CD4-positive, alpha-beta T cell treated with Interleukin-1 beta for 1 hour (primary cell): ENCODE measurements at regions not wholly inside any gene's neighbourhood (a gene's known extent, or its start where the extent isn't known, plus 50 kb on each side); places are given as distances from the start of the nearest gene placed in this dataset.
"Not testable (repeated sequence)": the region's sequence is repeated elsewhere in the genome, so short reads cannot be mapped to it uniquely, and the experiment has no call there.

Source experiments
- DNase-seq, 2 donors: peaks; one replicate each; pipeline ENCODE4 v3.0.0-alpha.2; 2020 to 2022

DNA sequence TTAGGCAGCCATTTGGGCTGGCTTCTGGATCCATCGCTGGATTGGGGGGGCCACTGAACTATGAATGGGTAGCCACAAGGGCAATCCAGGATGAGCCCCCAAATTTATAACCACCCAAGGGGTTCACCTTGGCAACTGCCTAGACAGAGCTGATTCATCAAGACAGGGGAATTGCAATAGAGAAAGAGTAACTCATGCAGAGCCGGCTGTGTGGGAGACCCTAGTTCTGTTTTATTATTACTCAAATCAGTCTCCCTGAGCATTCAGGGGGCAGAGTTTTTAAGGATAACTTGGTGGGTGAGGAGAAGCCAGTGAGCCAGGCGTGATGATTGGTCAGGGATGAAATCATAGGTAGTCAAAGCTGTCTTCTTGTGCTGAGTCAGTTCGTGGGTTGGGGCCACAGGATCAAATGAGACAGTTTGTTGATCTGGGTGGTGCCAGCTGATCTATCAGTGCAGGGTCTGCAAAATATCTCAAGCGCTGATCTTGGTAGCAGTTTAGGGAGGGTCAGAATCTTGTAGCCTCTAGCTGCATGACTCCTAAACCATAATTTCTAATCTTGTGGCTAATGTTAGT is 57.9 kb downstream of the DNAJB9 start:
- DNase-seq, result no peak

DNA sequence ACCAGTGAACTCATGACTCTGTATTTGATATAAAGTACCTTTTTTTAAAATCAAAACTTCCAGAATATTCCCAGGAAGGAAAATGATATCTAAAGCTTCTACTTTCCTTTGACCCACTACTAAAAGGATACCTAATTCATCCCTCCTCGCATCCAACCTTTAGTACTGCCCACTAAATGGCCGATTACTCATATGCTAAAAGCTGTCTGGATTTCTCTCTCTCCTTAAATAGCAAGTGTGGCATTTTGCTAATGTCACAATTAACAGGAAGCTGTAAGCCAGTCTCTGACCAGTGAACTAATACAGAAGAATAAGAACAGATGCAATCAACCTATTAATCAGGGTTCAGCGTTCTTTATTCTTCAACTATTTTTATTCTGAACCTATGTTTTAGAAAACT is 59.0 kb downstream of the DNAJB9 start:
- DNase-seq, result no peak

DNA sequence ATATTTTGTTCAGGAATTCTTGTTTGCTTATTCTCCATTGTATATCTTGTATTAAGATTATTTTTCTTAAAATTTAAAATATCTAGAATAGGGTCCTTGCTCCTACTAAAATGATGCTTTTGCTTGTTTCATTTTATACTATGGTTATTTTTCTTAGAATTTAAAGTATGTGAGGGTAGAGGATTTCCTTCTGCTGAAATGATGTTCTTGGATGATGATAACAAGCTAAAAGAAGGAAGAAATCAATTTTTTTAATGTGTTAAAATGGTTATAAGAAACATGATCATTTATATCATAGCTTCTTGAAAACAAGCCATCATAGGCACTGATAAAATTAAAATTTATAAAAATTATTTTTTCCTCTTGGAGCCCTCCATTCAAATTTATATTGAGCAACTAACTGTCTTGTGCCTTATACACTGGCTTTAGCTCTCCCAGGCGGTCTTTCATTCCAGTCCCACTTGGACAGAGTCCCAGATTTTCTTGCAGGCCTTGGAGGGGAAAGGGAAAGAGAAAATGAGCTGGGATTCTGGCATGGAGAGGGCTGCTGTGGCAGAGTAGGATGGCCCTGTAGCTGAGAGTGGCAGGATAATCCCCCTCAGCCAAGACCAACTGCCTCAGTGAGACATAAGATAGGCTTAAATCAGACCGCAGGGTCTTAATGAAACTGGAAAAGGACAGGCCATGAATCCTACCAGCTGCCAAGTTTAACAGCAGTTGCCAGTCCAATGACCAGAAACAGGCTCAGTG is 60.2 kb downstream of the DNAJB9 start:
- DNase-seq, result no peak

DNA sequence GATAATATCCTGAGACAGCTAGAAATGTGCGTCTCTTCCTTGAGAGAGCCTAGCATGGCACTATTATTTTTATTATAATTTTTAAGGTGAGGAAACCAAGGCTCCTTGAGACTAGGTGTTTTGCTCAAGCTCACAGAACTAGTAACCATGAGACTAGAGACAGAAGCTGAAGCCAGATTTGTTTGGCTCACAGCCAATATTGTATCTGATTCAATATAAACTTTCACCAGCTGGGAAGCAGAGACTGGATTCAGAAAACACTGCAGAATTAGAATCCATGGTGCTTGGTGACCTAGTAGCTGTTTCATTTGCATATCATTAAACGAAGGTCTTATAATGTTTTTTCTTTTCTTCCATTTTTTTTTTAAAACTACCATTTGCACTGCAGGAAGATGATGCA is 64.4 kb downstream of the DNAJB9 start:
- no peak for DNase-seq

DNA sequence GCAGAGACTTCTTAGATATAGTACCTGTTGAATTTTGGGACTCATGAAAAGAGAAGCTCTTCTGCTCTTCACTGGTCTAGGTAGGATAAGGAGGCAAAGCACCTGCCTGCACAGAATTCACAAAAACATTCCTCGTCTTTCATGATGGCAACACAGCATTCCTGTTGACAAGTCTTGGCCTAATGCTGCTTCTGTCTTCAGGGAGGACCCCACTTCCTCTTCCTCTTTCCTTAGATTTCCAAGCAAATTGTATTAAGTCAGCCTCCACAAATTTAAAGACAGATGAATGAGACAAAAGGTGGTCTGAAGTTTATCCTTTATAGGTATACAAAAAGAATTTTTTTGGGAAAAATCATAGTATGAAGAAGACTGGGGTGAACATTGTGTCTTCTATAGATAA is 64.9 kb downstream of the DNAJB9 start:
- no peak for DNase-seq

DNA sequence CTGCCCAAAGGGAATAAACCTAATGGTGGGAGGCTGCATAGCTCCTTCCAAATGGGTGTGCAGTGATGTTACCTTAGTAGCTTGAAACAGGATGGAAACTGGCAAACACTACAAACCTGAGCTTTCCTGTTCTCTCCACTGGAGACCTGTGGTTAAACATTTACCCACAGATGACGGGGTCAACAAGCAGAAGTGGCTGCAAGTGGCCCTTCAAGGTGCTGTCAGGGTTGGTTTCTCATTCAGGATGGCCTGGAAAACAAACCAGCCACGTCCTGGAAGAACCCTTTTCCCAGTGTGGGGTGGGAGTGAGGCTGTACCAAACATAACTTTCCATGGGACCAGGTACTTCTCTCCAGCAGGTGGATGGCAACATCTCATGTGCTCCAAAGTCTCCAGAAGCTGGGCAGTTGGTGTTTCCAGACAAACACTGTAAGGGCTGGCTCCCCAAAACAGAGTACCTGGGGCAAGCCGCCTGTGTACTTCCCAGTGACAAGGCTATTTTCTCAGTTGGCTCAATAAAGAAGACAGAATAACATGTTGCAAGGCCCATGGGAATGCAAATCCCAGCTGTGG is 67.5 kb downstream of the DNAJB9 start:
- DNase-seq, result no peak

DNA sequence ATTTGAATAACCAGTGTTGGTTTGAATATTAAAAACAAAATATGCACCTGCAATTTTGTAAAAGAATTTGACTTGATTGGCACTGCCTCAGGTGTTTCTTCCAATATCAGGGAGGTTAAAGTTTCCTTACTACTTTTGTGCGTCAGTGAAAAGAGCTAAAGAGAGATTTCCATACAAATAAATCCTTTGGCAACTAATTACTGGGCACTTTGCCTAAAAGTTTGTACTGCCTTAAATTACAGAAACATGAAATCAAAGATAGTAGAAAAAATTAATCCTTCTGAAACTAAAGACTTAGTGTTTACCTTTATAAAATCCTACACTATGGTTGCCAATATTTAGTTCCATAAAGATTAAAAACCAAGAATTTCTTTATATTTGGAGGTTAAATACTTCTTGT is 72.5 kb downstream of the DNAJB9 start:
- DNase-seq, result no peak

DNA sequence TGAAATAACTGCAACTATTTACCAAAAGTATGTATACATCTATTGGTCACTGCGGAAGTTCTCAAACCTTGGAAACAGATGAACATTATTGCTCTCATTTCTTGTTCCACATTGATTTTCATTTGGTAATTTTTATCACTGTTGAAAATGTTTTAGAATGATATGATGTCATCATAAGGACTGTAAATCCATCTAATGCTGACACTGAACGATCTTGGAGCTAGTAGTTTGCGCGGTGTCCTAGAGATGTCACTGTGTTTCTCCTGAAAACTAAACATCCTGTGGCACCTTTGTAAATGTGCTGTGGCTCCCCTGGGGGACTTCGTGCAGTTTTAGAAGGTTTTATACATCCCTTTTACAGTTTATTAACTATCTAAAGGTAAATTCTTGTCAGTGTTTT is 73.5 kb downstream of the DNAJB9 start:
- no peak for DNase-seq

DNA sequence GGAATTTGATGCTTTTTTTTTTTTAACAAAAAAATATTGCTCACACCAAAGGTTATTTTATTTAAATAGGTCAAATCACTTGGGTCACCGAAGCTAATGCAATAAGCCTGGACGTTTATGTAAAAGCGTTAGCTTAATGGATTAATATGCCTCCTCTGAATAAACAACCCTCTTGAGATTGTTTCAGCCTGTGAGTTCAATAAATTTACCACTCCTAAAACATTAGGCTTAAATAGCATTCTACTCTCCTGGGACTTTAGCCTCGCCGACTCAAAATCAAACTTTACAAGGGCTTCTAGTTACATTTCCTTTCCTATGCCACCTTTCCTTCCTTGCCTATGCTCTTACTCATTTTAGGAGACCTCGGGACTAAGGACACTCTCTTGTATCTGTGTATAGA is 79.3 kb downstream of the DNAJB9 start:
- DNase-seq, result no peak

DNA sequence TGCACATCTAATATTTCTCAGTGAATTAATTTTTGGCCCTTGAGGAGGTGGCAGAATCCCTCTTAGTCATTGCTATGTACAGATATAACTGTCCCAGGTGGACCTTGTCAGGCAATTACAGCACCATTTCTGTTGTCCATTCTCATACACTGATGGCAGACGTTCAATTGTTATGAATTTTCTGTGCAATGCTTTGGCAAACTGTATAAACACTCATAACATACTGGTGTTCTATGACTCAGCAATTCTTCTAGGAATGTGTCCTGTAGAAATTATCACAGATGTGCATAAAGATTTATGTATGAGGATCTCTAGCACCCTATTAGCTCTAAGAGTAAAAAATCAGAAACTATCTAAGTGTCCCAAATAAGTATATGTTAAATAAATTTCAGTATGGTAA is 80.8 kb downstream of the DNAJB9 start:
- DNase-seq, result no peak

DNA sequence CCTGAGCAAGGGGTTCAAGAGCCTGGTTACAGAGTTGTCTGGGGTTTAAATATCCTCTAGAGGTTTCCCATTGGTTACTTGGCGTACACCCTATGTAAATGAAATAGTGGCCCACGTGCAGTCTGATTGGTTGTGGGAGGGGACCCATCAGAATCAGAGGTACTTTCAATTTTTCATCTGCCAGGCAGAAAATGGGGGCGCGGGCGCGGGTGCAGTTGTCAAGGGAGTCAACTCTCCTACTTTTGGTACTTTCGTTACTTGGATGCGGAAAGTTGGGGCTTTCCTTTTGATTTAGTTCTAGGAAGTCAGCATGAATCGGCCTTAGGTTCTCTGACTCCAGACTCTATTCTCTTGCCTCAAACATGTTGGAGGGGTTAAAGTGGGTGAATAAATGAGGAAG is 83.2 kb downstream of the DNAJB9 start:
- no peak for DNase-seq

DNA sequence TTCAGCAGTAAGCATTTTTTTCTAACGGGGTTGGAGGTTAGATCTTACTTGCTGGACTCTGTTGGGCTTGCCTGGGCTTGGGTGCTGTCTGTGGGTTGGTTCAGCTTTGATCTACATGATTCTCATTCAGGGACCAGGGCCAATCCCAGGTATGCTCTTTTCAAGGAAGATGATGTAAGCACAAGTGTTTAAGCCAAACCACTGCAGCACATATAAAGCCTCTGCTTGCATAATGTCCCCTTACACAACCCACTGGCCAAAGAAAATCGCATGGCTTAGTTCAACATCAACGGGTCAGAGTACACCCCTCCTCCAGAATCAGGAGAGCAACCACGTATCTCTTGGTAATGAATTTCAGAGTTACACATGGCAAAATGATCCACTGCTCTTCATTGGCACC is 83.9 kb downstream of the DNAJB9 start:
- no peak for DNase-seq

DNA sequence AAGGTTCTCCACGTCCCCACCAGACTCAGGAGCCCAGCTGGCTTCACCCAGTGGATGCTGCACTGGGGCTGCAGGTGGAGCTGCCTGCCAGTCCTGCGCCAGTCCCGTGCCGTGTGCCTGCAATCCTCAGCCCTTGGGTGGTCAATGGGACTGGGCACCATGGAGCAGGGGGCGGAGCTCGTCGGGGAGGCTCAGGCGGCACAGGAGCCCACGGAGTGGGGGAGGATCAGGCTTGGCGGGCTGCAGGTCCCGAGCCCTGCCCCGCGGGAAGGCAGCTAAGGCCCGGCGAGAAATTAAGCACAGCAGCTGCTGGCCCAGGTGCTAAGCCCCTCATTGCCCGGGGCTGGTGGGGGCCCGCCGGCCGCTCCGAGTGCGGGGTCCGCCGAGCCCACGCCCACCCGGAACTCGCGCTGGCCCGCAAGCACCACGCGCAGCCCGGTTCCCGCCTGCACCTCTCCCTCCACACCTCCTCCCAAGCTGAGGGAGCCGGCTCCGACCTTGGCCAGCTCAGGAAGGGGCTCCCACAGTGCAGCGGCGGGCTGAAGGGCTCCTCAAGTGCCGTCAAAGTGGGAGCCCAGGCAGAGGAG is 87.6 kb downstream of the DNAJB9 start:
- DNase-seq, result not testable (repeated sequence)

DNA sequence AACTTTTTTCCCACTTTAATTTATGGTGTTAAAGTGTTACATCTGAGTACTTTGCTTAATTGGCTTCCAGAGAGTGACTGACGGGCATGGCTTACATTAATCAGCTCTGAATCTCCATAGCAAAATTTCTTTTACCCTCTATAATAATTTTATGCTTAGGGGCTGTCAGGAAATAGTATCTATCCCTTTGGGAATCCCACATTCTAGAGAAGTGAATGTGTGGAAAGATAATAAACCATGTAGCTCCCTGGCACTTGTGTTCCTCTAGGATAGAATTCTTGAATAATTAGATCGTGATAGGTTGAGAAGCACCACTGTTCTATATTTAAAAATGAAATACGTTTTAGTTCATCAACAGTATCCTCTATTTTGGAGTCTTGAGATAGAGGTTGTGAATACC is 89.6 kb downstream of the DNAJB9 start:
- DNase-seq, result no peak

DNA sequence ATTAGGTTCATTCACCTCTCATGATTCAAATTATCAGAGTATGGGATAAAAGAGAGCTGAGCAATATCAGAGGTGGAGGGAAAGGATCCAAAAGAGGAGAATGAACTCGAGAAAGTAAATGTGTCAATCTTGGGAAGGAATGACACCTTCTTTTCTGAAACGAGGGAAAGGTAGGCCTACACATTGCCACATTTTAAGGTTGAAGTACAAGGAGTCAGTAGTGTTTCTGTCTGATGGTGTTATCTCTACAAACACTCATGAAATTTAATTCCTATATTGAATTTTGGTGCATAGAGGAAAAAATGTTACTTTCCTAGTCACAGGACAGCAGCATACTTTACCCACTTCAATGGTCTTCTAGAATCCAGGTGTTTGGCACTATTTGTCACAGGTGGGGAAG is 90.2 kb downstream of the DNAJB9 start:
- no peak for DNase-seq

DNA sequence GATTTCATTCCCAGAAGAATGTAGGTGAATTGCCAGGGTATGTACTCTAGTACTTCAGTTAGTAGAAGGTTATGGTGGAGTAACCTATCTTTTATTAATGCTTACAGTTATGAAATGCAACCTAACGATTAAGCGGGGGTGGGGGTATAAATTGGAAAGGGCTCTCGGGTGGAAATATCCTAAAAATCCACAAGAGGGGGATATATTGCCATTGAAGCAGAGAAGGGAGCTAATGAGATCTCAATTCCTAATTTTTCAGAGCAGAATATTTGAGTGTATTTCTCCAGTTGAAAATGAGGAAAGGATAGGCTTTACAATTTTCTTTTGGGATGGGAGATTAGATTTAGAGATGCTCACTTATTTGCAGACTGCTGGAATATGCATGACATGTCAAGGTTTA is 90.8 kb downstream of the DNAJB9 start:
- no peak for DNase-seq

DNA sequence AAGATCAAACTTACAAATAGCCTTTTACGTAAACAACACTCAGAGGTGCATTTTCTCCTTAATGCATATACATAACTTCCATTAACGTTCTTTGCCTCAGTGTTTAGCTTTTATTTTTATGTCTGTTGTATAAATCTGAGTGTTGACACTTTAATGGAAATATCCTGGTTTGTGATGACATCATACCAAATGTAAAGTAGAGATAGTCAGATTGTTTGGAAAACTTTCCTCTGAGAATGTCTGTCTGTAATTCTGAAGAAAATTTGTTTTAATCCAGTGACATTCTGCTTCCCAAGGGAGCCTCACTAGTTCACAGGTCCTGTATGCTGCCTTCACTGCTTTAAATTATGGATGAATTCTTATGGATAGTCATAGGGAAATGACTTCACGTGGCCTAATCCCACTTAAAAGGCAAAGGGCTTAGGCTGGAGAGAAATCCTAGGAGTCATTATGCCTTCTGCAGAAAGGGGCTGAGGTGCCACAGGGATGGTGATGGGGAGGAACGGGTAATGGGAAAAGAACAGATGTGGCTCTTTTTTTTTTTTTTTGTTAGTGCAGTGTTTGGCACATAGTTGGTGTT is 93.2 kb downstream of the DNAJB9 start:
- no peak for DNase-seq

DNA sequence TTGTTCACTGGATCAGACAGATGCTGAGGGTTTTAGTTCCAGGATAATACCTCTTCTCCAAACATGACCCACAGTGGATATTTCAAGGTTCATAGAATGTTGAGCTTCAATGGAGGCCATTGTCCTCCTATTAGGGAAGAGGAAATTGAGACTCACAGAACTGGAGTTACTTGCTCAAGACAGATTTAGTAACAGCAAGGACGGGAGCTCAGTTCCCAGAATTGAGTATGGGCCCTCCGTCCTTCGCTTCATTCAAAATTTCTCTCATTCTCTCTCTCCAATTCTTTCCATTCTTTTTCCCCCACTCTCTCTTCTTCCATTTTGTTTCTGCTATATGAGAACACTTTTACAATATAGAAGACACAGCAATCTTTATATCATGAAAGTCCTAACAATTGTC is 94.0 kb downstream of the DNAJB9 start:
- no peak for DNase-seq

DNA sequence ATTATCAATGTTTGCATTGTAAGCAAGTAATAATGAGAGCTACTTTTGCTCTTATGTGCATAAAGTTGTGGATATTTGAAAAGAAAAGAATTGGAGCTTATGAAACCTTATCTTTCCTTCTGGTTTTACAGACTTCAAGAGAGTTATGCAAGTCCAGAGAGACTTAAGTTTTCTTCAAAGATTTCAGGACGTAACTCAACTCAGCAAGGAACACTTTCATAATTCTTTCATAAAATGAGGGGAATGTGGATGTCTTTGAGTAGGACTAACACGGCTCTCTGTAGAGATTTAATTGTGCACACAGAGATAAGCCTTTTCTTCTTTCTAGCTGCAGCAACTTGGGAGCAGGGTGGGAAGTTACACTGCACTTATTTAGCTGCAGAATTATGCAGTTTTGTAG is 97.5 kb downstream of the DNAJB9 start:
- no peak for DNase-seq

DNA sequence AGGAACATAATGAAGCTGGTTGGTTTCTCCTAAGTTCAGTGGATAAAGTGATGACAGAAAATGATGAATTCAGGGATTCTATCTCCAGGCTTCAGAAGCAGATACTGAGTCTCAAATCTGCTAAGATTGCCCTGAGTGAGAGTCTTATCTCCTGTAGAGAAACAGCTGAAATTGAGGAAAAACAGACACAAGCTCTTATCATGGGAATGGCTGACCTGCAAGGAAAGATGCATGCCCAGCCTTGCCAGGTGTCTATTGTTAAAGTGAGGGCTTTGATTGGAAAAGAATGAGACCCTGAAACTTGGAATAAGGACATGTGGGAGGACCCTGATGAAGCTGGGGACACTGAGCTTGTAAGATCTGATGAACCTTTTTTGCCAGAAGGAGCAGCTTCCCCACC is 100.3 kb downstream of the DNAJB9 start:
- DNase-seq, result no peak

DNA sequence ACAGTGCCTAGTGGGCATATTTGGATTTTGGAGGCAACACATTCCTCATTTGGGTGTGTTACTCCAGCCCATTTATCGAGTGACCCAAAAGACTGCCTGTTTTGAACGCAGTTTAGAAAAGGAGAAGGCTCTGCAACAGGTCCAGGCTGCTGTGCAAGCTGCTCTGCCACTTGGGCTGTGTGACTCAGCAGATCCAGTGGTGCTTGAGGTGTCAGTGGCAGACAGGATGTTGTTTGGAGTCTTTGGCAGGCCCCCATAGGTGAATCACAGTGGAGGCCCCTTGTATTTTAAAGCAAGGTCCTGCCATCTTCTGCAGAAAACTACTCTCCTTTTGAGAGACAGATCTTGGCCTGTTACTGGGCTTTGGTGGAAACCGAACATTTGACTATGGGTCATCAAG is 104.0 kb downstream of the DNAJB9 start:
- not testable (repeated sequence) for DNase-seq

DNA sequence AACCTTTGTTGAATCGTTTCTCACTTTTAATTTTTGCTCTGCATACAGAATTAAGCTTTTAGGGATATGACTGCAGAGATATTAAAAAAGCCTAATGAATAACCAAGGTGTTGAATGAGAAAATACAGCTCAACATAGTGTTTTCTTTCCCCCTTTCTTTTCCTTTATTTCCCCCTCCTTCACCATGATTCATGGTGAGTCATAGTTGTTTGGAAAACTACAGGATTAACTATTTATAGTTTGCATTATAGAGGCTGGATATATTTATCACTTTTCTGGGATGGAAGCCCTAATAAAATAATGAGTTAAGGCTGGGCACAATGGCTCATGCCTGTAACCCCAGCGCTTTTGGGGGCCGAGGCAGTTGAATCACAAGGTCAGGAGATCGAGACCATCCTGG is 115.0 kb downstream of the DNAJB9 start:
- no peak for DNase-seq

DNA sequence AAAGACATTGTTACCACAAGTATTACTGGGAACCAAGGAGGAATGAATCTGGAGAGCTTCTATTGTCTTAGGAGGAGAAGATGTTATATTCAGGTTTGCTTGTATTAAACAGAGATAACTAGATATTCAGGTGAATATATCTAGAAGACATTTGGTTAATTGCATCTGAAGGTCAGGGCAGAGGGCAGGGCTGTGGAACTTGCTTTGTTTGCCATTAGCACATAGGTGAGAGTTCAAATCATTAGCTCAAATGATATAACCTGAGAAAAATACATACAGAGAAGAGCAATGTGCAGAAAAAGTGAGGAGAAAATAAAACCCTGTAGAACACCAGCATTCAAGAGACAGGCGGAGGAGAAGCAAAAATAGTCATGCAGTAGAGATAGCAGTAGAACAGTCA is 116.8 kb downstream of the DNAJB9 start:
- DNase-seq, result no peak

DNA sequence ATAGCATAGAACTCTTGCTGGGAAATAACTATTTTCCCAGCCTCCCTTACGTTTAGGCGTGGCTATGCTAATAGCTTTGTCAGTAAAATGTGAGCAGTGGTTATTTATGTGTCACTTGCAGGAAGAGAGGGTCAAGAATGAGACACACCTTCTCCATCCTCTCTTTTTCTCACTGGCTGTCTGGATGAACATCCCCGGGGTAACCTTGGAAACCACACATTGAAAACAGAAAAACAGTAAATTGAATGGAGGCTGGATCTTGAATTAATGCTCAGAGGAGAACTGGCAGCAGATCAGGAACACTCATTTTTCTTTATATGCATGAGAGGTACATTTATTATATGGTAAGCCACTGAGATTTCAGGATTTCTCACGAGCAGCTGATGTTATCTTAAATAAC is 127.6 kb downstream of the DNAJB9 start:
- no peak for DNase-seq
